AG20443 (cell line): ENCODE measurements at regions not wholly inside any gene's neighbourhood (a gene's known extent, or its start where the extent isn't known, plus 50 kb on each side); places are given as distances from the start of the nearest gene placed in this dataset.

Experiments used
- DNase-seq: peaks from one replicate; pipeline ENCODE4 v3.0.0; 2012; ENCODE audit warnings: low spot score, mixed read lengths

- DNase-seq = no peak
These were observed 228.6 kb downstream of the TTLL7 start for GRCh38 chr1:83770319-83770661.

- DNase-seq = no peak
These were observed 229.2 kb downstream of the TTLL7 start for GRCh38 chr1:83769594-83770318.

- DNase-seq = no peak
These were observed 229.9 kb downstream of the TTLL7 start for GRCh38 chr1:83769072-83769471.

GRCh38 chr1:83766241-83766691 is 232.7 kb downstream of the TTLL7 start:
- no peak for DNase-seq

GRCh38 chr1:83765125-83765524 is 233.8 kb downstream of the TTLL7 start:
- DNase-seq = no peak

- no peak for DNase-seq
These were observed 234.7 kb downstream of the TTLL7 start for GRCh38 chr1:83764209-83764608.

GRCh38 chr1:83763361-83764095 is 235.4 kb downstream of the TTLL7 start:
- no peak for DNase-seq

GRCh38 chr1:83762416-83762815 is 236.5 kb downstream of the TTLL7 start:
- DNase-seq = no peak

- DNase-seq = no peak
These were observed 236.9 kb downstream of the TTLL7 start for GRCh38 chr1:83762039-83762365.

GRCh38 chr1:83761167-83762038 is 237.5 kb downstream of the TTLL7 start:
- no peak for DNase-seq

GRCh38 chr1:83760226-83761021 is 238.5 kb downstream of the TTLL7 start:
- no peak for DNase-seq

GRCh38 chr1:83756984-83757717 is 241.8 kb downstream of the TTLL7 start:
- no peak for DNase-seq

- no peak for DNase-seq
These were observed 247.3 kb downstream of the TTLL7 start for GRCh38 chr1:83751602-83752001.

- DNase-seq = no peak
These were observed 248.7 kb downstream of the TTLL7 start for GRCh38 chr1:83750201-83750600.

- no peak for DNase-seq
These were observed 251.0 kb downstream of the TTLL7 start for GRCh38 chr1:83747853-83748482.

GRCh38 chr1:83746234-83746633 is 252.7 kb downstream of the TTLL7 start:
- DNase-seq = no peak

GRCh38 chr1:83742446-83742845 is 256.5 kb downstream of the TTLL7 start:
- peak; percentile 32 for DNase-seq

GRCh38 chr1:83741770-83742169 is 257.2 kb downstream of the TTLL7 start:
- DNase-seq = no peak

- DNase-seq = no peak
These were observed 257.6 kb downstream of the TTLL7 start for GRCh38 chr1:83741348-83741747.

- no peak for DNase-seq
These were observed 263.4 kb downstream of the TTLL7 start for GRCh38 chr1:83735526-83735925.

- no peak for DNase-seq
These were observed 264.5 kb downstream of the TTLL7 start for GRCh38 chr1:83734420-83734819.
